ENCODE measurements at regions not wholly inside any gene's neighbourhood (a gene's known extent, or its start where the extent isn't known, plus 50 kb on each side); places are given as distances from the start of the nearest gene placed in this dataset.

DNA sequence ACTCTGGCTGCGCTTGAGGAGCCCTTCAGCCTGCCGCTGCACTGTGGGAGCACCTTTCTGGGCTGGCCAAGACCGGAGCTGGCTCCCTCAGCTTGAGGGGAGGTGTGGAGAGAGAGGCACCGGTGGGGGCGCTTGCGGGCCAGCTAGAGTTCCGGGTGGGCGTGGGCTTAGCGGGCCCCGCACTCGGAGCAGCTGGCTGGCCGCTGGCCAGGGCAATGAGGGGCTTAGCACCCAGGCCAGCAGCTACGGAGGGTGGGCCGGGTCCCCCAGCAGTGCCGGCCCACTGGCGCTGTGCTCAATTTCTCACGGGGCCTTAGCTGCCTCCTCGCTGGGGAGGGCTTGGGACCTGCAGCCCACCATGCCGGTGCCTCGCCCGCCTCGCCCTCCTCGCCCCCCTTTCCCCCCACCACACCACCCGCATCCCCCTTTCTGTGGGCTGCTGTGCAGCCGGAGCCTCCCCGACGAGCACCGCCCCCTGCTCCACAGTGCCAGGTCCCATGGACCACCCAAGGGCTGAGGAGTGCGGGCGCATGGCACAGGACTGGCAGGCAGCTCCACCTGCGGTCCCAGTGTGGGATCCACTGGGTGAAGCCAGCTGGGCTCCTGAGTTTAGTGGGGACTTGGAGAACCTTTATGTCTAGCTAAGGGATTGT, 954.5 kb downstream of the DTWD2 start:
- TF ChIP-seq, protein P1, sequence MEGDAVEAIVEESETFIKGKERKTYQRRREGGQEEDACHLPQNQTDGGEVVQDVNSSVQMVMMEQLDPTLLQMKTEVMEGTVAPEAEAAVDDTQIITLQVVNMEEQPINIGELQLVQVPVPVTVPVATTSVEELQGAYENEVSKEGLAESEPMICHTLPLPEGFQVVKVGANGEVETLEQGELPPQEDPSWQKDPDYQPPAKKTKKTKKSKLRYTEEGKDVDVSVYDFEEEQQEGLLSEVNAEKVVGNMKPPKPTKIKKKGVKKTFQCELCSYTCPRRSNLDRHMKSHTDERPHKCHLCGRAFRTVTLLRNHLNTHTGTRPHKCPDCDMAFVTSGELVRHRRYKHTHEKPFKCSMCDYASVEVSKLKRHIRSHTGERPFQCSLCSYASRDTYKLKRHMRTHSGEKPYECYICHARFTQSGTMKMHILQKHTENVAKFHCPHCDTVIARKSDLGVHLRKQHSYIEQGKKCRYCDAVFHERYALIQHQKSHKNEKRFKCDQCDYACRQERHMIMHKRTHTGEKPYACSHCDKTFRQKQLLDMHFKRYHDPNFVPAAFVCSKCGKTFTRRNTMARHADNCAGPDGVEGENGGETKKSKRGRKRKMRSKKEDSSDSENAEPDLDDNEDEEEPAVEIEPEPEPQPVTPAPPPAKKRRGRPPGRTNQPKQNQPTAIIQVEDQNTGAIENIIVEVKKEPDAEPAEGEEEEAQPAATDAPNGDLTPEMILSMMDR (conservative IDR thresholded peaks at IDR 0.05 in 1 of 2, IDR thresholded peaks at IDR 0.05 in 1 of 2; ENCODE audit: extremely low read depth in 1 of 2, insufficient read depth in 1 of 2, low read depth in 1 of 2, low read length in 2 of 2): no peak
- TF ChIP-seq EZH2 (IDR thresholded peaks at IDR 0.05; ENCODE audit: borderline replicate concordance, low read length): no peak

All from mammary epithelial cell (primary cell).